ENCODE measurements at regions not wholly inside any gene's neighbourhood (a gene's known extent, or its start where the extent isn't known, plus 50 kb on each side); places are given as distances from the start of the nearest gene placed in this dataset.

- Histone ChIP-seq H3K27me3 (ENCODE audit: control insufficient read depth, insufficient read depth, low read length) (no peaks in the 10 kb centered on the region), H3K27ac (ENCODE audit: low read depth, low read length) (no peak overlapping the region), H3K9me3 (ENCODE audit: control insufficient read depth, insufficient read depth, low read length) (peaks cover 11% of the 10 kb centered on the region), H3K4me3 (ENCODE audit: low read depth, low read length) (no peak overlapping the region)
- POLR2A ChIA-PET, result no interaction called here
- CTCF ChIA-PET, result interaction anchor here (0.6 kb wide), 1 partner anchor 1638 kb away, joined by 3 read pairs; no protein-coding TSS in a partner anchor
- DNase-seq (ENCODE audit: low read depth, low spot score), result no peak
- no peak for TF ChIP-seq CTCF (IDR thresholded peaks at IDR 0.05; ENCODE audit: low read depth, low read length)
These were observed 448.6 kb upstream of the RASGRP1 start for GRCh38 chr15:39013262-39013661.

GRCh38 chr15:39014682-39015081, 450.1 kb upstream of the RASGRP1 start:
- POLR2A ChIA-PET, result interaction anchor here (0.6 kb wide), 1 partner anchor 566 kb away, joined by 3 read pairs; the partner anchor contains the start of gene THBS1

GRCh38 chr15:39016706-39017105, 452.1 kb upstream of the RASGRP1 start:
- TF ChIP-seq CTCF (IDR thresholded peaks at IDR 0.05; ENCODE audit: low read depth, low read length), result no peak
- Histone ChIP-seq H3K9me3 (ENCODE audit: control insufficient read depth, insufficient read depth, low read length) (peaks cover 3% of the 10 kb centered on the region; the same call in 1 of the 2 replicates), H3K27me3 (ENCODE audit: control insufficient read depth, insufficient read depth, low read length) (no peaks in the 10 kb centered on the region), H3K4me3 (ENCODE audit: low read depth, low read length) (no peak overlapping the region), H3K27ac (ENCODE audit: low read depth, low read length) (no peak overlapping the region)
- CTCF ChIA-PET, result no interaction called here
- POLR2A ChIA-PET, result no interaction called here
- DNase-seq (ENCODE audit: low read depth, low spot score), result no peak

More at GRCh38 chr15:39014682-39015081, 450.1 kb upstream of the RASGRP1 start:
- DNase-seq (ENCODE audit: low read depth, low spot score), result no peak
- Histone ChIP-seq H3K4me3 (ENCODE audit: low read depth, low read length) (no peak overlapping the region), H3K9me3 (ENCODE audit: control insufficient read depth, insufficient read depth, low read length) (peaks cover 11% of the 10 kb centered on the region), H3K27ac (ENCODE audit: low read depth, low read length) (no peak overlapping the region), H3K27me3 (ENCODE audit: control insufficient read depth, insufficient read depth, low read length) (no peaks in the 10 kb centered on the region)
- no peak for TF ChIP-seq CTCF (IDR thresholded peaks at IDR 0.05; ENCODE audit: low read depth, low read length)
- CTCF ChIA-PET, result no interaction called here

GRCh38 chr15:39018966-39019365, 454.4 kb upstream of the RASGRP1 start:
- CTCF ChIA-PET, result no interaction called here
- Histone ChIP-seq H3K4me3 (ENCODE audit: low read depth, low read length) (no peak overlapping the region), H3K27ac (ENCODE audit: low read depth, low read length) (no peak overlapping the region), H3K9me3 (ENCODE audit: control insufficient read depth, insufficient read depth, low read length) (no peaks in the 10 kb centered on the region; the same call in 1 of the 2 replicates), H3K27me3 (ENCODE audit: control insufficient read depth, insufficient read depth, low read length) (no peaks in the 10 kb centered on the region)
- TF ChIP-seq CTCF (IDR thresholded peaks at IDR 0.05; ENCODE audit: low read depth, low read length), result no peak
- DNase-seq (ENCODE audit: low read depth, low spot score), result no peak
- POLR2A ChIA-PET, result interaction anchor here (0.6 kb wide), 1 partner anchor 103 kb away, joined by 3 read pairs; no protein-coding TSS in a partner anchor

GRCh38 chr15:39021341-39021740, 456.7 kb upstream of the RASGRP1 start:
- Histone ChIP-seq H3K27ac (ENCODE audit: low read depth, low read length) (no peak overlapping the region), H3K9me3 (ENCODE audit: control insufficient read depth, insufficient read depth, low read length) (no peaks in the 10 kb centered on the region), H3K4me3 (ENCODE audit: low read depth, low read length) (no peak overlapping the region), H3K27me3 (ENCODE audit: control insufficient read depth, insufficient read depth, low read length) (no peaks in the 10 kb centered on the region)
- ChIA-PET POLR2A (no interaction called here), CTCF (no interaction called here)
- TF ChIP-seq CTCF (IDR thresholded peaks at IDR 0.05; ENCODE audit: low read depth, low read length), result no peak
- DNase-seq (ENCODE audit: low read depth, low spot score), result no peak
